ENCODE measurements at regions not wholly inside any gene's neighbourhood (a gene's known extent, or its start where the extent isn't known, plus 50 kb on each side); places are given as distances from the start of the nearest gene placed in this dataset.

DNA sequence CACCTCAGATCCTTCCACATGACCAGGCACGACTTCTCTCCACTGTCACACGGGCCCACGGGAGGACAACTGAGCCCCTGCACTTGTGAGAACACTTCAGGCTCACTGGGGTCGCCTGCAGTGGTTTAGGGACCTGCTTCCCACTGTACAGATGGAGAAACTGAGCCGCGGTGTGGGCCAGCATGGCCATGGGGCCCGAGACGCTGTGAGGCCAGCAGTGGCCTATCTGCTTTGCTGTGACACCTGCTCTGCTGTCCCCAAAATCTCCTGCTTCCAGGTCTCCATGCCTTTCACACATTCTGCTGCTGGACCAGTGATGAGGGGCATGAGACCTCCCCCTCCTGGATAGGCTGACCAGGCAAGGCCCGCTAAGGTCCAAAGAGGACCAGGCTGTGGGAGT, 75.8 kb upstream of the PAX2 start:
- TF ChIP-seq, protein P1, sequence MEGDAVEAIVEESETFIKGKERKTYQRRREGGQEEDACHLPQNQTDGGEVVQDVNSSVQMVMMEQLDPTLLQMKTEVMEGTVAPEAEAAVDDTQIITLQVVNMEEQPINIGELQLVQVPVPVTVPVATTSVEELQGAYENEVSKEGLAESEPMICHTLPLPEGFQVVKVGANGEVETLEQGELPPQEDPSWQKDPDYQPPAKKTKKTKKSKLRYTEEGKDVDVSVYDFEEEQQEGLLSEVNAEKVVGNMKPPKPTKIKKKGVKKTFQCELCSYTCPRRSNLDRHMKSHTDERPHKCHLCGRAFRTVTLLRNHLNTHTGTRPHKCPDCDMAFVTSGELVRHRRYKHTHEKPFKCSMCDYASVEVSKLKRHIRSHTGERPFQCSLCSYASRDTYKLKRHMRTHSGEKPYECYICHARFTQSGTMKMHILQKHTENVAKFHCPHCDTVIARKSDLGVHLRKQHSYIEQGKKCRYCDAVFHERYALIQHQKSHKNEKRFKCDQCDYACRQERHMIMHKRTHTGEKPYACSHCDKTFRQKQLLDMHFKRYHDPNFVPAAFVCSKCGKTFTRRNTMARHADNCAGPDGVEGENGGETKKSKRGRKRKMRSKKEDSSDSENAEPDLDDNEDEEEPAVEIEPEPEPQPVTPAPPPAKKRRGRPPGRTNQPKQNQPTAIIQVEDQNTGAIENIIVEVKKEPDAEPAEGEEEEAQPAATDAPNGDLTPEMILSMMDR (IDR thresholded peaks at IDR 0.05), result no peak
- TF ChIP-seq POLR2A (IDR thresholded peaks at IDR 0.05), result no peak

Data from uterus (tissue), 2 donors.